ENCODE measurements at regions not wholly inside any gene's neighbourhood (a gene's known extent, or its start where the extent isn't known, plus 50 kb on each side); places are given as distances from the start of the nearest gene placed in this dataset.
"Not testable (repeated sequence)": the region's sequence is repeated elsewhere in the genome, so short reads cannot be mapped to it uniquely, and the experiment has no call there.

DNA sequence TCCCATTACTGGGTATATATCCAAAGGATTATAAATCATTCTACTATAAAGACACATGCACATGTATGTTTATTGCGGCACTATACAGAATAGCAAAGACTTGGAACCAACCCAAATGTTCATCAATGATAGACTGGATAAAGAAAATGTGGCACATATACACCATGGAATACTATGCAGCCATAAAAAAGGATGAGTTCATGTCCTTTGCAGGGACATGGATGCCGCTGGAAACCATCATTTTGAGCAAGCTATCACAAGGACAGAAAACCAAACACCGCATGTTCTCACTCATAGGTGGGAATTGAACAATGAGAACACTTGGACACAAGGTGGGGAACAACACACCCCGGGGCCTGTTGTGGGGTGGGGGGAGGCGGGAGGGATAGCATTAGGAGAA, 57.0 kb upstream of the NEUROD1 start:
- DNase-seq (ENCODE audit: low read depth in 2 of 2) = not testable (repeated sequence)

DNA sequence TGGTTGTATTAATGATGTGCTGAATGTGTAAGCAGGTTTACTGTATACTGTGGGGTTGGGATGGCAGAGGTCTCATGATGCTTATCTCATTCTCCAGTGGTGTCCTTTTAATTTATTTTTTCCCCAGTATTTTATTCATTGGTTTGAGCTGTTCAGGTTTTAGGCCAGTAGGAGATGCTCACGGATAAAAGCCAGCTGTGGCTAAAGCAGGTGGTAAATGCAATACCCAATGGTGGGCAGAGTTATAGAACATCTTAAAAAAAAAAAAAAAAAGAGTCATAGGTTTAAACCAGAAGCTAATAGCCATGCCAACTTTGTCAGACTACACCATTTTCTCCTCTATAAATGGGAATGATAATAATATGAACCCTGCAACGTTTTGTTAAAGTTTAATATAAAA, 57.8 kb upstream of the NEUROD1 start:
- DNase-seq (ENCODE audit: low read depth in 2 of 2) = no peak

DNA sequence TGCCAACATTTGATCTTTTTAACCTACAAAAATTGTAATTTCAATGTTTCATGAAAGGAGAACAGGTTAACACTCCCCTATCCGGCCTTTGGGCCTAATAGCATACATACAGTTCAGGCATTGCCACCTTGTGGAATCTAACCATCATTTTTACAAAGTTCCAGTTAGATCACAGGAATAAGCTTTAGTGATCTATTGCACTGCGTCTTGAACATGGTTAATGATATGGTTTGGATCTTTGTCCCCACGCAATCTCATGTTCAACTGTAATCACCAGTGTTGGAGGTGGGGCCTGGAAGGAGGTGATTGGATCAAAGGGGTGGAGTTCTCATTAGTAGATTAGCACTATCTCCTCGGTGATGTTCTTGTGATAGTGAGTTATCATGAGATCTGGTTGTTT, 58.2 kb upstream of the NEUROD1 start:
- DNase-seq (ENCODE audit: low read depth in 2 of 2) = no peak

DNA sequence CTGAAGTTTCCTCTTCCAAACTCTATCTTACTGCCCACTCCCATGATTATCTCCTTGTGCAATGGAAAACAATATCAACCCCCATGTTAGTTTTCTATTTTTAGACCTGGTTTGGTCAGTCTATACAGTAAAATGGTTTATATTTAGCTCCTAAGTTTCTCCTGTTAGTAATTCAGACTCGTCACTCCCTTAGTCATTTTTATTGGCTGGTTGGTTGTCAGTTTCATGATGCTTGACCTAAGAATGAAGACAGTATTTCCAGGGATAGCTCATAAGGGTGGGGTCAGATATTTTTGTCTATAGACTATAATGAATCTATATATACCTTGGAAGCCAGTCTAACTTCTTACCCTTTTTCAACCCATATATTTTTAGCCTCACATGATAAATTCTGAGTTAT, 61.4 kb upstream of the NEUROD1 start:
- DNase-seq (ENCODE audit: low read depth in 2 of 2) = no peak

DNA sequence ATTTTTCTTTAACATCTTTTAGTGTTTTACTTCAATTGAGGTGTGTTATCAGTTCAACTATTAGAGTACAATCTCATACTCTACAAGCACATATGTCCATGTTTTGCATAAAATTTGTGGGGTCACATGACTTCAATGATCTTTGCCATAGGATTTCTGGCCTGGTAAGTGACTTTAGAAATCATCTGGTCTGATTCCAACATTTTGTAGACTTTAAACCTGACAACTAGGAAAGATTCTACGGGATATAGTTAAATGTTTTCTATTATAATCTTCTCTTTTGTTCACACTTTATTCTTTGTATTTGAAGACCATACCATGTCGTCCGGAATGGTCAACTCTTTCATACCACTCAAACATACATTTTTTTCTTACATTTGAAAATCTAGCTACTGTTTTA, 62.0 kb upstream of the NEUROD1 start:
- no peak for DNase-seq (ENCODE audit: low read depth in 2 of 2)

DNA sequence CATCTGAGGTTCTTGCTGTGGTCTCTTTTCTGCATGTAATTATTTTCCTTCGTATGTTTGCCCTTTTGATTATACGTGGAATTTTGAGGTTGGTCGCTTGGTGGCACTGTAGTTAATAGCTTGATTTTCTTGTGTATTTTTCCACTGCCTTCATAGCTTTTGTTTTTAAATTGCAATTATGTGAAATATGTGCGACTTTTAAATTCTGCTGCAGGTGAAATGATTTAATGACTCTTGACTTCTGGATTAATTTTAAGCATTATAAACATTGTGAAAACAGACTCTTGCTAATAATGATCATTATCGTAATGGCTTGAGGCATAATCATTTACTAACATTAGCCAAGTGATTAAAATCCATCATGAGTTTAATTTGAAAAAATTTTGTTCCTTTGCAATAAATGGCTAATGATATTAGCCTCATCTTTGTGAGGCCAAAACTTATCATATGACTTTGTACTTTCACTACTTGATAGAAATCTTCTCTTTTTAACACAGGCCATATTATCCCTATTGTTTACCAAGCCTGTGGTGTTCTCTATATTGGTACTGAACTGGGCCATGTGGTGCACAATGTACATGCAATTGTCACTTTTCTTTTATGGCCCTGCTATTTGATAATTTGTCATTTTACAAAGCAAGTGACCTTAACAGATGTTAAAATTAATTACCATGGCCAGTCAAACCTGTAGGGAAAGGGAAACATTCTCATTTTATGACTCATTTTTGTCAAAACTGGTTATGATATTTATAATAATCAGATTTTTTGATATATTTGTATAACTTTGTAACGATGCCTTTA, 62.8 kb upstream of the NEUROD1 start:
- DNase-seq (ENCODE audit: low read depth in 2 of 2) = peak in 1 of 2 donors; percentile 1

DNA sequence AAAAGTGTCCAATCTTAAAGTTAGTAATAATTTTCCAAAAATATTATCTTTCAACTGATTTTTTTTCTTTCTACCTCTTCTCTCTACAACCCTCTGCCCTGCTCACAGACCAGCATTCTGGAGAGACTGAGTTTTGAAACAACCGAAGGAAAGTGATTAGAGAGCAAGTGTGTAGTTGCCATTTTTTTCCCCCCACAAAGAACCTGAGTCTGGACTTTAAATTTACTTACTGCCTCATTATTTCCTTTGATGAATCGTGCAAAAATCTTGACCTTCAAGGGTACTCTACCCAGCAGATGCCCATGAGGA, 63.4 kb upstream of the NEUROD1 start:
- no peak for DNase-seq (ENCODE audit: low read depth in 2 of 2)

DNA sequence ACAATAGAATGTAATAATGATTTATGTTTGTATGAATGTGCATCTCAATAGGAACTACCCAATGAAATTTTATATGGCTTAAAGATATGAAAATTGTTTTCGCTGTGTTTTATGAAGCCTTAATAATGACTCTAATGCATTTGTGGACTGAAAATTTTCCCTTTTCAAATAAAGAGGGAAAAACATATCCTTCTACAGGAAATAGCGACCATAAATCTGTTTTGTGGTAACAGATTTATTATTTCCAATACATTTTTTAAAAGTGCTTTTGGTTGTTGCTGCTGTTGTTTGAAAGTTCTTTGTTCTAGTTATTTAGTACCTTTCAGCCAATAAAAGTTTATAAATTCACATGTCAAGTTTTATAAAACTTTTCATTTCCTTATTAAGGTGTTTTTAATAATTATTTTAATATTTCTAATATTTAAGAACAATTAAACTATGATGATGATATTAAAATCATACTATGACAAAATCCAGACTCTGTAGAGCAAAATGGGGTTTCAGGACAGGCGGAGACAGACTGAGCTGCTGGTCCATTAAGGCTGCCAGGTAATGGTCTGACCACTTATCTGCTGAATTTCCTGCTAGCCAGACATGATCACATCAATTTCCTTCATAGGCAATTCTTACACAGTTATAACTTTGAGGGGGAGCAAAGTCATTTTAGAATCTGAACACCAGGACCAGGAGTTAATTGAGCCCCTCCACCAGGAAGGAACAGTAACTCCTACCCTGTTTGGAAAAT, 65.7 kb upstream of the NEUROD1 start:
- no peak for DNase-seq (ENCODE audit: low read depth in 2 of 2)

DNA sequence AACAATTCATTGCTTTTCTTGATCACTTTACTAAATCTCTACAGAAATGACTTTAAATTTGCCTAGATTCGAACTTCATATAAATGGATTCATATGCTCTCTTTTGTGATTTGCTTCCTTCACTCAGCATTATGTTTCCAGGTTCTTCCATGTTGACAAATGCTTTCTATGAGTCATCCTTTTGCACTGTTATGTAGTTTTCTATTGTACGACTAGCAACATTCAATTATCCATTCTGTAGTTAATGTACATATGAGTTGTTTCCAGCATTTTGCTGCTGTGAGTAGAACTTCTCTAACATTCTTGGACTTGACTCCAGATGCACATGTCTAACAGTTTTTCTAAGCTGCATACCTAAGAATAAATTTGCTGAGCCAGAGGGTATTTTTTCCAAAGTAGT, 66.5 kb upstream of the NEUROD1 start:
- no peak for DNase-seq (ENCODE audit: low read depth in 2 of 2)

DNA sequence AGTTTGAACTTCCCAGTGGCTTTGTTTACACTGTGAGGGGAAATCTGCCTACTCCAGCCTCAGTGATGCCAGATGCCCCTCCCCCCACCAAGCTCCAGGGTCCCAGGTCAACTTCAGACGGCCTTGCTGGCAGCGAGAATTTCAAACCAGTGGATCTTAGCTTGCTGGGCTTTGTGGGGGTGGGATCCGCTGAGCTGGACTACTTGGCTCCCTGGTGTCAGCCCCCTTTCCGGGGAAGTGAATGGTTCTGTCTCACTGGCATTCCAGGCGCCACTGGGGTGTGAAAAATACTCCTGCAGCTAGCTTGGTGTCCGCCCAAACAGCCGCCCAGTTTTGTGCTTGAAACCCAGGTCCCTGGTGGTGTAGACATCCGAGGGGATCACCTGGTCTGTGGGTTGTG, 70.0 kb upstream of the NEUROD1 start:
- no peak for DNase-seq (ENCODE audit: low read depth in 2 of 2)

DNA sequence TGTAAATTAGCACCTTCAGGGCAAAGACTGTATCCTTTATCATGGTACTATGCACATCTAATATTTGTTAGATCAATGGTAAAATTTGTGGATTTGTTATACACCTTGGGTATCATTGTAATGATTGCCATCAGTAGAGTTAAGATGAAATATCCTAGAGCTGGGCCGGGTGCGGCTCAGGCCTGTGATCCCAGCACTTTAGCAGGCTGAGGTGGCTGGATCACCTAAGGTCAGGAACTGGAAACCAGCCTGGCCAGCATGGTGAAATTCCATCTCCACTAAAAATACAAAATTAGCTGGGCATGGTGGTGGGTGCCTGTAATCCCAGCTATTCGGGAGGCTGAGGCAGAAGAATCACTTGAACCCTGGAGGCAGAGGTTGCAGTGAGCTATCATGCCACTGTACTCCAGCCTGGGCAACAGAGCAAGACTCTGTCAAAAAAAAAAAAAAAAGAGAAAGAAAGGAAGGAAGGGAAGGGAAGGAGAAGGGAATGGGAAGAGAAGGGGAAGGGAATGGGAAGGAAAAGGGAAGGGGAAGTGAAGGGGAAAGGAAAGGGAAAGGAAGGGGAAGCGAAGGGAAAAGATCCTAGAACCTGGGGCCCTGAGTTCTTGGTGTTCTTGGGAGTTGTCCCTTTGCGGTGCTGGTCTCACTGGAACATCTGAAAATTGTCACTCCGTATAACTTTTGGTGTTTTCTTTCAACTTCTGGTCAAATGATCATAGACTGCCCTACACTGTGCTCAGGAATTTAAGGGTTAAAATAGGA, 71.1 kb upstream of the NEUROD1 start:
- no peak for DNase-seq (ENCODE audit: low read depth in 2 of 2)

DNA sequence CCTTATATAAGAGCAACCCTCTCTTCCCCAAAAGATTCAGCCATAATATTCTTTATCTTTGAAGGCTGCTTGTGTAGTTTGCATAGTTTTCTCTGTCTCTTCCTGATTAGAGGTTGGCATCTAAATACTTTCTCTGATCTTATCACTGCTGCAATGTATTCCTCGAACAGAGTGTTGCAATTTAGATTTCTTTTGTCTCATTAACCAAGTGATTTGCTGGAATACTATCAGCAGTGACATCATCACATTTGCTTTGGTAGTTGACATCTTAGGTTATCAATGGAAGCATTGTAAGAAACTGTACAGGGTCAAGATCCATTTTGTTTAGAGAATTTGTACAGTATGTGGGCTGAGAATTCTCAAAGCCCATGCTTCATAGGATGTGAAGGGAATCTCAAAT, 72.0 kb upstream of the NEUROD1 start:
- no peak for DNase-seq (ENCODE audit: low read depth in 2 of 2)

DNA sequence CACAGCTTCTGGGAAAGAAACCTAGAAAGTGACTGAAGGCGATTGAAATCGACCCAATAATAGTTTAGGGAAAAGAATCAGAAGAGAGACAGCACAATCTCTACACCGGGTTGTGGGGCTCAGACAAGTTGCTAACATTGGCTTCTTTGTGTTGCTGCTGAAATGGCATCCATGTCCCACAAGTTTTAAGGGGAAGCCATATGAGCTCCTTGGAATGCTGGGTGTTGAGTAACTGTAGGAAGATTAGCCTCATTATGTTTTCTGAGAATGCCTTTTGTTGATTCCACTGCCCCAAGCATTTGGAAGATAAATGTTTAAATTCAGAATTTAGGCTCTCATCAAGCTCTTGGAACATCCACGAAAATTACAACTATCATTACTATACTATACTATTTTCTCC, 73.4 kb upstream of the NEUROD1 start:
- no peak for DNase-seq (ENCODE audit: low read depth in 2 of 2)

DNA sequence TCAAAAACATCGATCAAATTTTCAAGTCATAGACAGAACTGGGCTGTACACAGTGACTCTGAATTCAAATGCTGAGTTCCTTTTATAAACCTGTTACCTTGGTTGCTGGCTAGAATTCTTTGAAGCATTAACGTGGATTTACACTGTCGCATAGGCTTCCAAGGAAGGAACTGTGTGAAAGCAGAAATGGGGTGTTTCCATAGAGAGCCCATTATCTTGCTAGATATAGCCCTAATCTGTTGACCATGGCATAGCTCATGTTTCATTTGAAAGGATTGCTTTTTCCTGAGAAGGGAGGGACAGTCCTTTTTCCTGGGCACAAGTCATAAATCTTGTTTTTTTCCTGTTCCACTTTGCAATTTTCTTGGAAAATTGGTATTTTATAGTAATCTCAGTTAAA, 73.8 kb upstream of the NEUROD1 start:
- no peak for DNase-seq (ENCODE audit: low read depth in 2 of 2)

DNA sequence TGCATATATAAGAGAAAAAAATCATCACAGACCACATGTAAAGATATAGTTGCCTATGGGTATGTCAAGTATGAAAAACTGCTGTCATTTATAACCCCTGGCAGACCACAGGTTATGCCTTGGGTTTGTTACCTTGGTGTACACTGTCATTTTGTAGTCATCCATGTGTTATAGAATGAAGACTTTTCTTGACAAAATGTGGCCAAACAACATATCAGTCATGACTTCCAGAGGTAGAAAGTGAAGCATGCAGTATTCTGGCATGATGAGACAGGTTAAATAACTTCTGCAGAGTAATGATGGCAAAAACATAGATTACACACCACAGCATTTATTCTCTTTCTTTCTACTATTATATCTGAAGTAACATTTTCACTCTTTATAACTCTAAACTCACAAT, 74.9 kb upstream of the NEUROD1 start:
- DNase-seq (ENCODE audit: low read depth in 2 of 2) = no peak

DNA sequence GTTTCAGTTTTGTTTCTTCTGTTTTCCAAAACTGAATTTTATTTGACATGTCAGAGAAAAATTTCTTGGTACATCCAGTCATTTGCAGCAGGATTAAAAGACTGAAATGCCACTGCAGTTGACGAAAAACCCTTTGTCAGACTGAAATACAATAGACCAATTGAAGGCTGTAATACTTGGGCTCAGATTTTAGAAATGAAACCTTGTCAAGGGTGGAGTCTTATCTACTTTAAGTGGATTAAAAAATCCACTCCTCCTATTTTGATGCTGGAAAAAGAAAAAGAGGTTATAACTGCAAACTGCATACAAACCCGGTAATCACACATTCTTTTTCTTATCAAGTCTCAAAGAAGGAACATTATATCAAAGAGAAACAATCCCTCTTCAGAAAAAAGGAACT, 80.2 kb upstream of the NEUROD1 start:
- DNase-seq (ENCODE audit: low read depth in 2 of 2) = no peak

DNA sequence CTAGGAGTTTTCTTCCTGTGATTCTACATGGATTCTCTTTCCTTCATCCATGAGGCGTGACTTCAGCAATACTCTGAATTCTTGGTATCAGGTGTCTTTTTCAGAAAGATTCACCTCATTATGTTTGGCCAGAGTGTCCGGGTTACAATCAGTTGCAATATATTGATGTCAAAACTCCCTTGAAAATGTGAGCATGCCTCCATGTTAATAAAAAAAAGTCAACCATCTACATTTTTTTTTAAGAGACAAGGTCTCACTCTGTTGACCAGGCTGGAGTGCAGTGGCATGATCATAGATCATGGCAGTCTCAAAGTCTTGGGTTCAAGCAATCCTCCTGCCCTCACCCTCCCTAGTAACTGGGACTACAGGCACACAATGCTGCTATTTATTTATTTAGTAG, 80.9 kb upstream of the NEUROD1 start:
- DNase-seq (ENCODE audit: low read depth in 2 of 2) = no peak

DNA sequence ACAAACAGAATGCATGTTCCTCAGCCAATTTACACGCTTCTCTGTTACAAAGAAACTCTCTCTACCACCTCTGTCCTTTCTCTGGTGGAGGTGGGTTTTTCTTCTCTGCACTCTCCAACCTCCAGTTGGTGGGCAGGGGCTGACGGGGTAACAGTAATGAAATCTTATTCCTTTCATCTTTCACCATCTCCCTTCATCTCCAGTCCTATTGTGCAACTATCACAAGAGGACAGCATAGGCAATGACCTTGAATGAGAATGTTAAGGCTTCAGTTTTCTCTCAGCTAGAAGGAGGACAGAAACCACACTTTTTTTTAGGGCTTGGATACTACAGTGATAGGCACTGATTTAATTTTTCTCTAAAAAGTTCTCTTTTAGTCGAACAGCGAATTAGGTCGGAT, 81.7 kb upstream of the NEUROD1 start:
- DNase-seq (ENCODE audit: low read depth in 2 of 2) = no peak

DNA sequence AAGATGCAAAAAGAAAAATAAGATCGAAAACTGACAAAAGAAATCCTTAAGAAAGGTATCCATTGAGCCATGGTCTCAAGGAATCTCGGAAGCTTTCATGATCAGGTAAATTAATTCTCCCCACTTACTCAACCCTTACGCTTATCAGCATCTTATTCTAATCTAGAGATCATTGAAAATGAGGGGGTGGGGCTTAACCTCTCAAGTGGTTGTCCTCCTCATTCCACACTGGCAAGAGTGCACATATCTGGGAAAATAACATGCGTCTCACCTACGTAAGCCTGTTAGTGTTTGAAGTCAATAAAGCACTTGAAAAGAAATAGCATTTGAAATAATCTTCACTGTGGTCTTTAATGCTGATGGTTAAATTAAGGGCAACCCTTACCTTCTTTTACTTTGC, 82.5 kb upstream of the NEUROD1 start:
- DNase-seq (ENCODE audit: low read depth in 2 of 2) = no peak

DNA sequence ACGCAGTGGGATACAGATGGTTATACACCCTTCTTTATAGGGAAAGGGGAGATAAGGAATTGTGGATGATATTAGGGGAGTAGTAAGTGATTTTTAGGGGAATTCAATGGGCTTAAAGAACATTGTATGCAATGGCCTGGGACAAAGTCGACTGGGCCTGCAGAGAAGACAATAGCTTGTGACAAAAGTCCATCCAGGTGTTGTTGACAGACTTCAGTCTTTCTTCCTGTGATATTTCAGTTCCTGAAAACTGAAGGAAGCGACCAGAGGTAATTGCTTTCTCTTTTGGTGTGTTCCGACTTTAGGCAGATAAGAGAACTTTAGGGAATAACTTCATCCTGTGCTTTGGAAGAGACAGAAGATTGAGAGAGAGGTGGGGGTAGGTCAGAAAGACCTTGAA, 83.1 kb upstream of the NEUROD1 start:
- DNase-seq (ENCODE audit: low read depth in 2 of 2) = no peak

DNA sequence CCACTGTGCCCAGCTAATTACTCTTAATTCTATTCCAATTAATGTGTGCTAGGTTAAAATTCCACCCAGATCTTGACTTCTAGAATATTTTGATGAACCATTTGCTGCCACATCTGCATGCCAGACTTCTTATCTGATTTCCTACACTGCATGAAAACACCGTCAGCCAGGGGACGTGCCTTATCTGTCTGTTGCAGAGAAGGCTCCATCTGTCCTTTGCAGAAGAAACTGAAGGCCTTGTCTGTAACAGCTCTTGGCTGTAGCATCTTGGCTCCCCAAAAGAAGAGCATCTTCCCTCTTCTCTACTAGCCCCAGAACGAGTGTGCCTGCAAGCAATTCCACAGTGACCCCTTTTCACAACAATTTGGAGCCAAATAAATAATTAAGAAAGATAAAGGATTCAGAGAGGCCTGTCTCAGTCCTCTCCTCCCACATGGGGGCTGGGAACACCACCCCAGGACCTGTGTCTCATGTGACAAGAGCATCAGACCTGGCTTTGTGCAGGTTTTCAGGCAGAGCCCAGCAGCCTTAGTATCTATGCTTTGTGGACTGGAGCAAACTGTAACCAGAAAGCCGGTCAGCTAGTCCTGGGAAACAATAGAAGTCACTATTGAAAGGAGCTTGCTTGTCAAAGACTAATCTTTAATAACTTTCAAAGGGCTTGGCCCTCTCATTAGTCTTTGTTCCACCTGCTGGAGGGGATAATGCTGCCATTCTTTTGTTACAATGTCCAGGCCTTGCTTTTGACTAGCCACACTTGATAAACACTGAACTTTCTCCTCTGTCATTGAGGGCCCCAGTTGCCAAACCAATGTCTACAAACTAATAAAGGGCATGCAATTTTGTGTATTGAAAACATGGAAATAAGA, 84.0 kb upstream of the NEUROD1 start:
- DNase-seq (ENCODE audit: low read depth in 2 of 2) = no peak

DNA sequence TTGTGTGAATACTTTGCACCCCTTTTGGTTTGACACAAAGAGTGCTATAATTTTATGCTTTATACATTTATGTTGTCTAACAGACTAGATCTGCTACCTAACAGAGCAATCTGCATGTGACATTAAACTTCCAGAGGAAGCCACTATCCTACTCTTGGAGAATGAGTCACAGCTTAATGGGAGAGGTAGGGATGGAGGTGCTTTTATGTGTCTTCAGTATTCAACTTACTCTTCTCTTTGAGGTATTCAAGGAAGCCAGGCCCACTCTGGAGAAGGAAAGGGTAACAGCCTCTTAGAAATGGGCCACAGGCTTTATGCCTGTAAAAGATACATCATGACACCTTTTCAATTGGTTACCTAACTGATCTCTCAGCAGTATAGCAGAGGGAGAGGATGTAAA, 85.8 kb upstream of the NEUROD1 start:
- DNase-seq (ENCODE audit: low read depth in 2 of 2) = no peak
